ENCODE measurements at regions not wholly inside any gene's neighbourhood (a gene's known extent, or its start where the extent isn't known, plus 50 kb on each side); places are given as distances from the start of the nearest gene placed in this dataset.
A peak's percentile ranks its signal among the peaks of the same experiment; 100 is the strongest.

- H2AFZ ChIP-seq, result no peak overlapping the region
- no peaks in the 10 kb centered on the region for H3F3A ChIP-seq (ENCODE audit: insufficient read depth, low read depth)
- H3K36me3 ChIP-seq (ENCODE audit: low read depth), result no peaks in the 10 kb centered on the region
- intact Hi-C loops (cut with micrococcal nuclease; ENCODE audit: unreplicated experiment), result no loop called here
- no TSS peak for BruUV-seq (replicated peaks)
- no peaks in the 10 kb centered on the region for H3K27me3 ChIP-seq (ENCODE audit: insufficient read depth, low read depth)
- no peak overlapping the region for H3K4me2 ChIP-seq
- H3K27ac ChIP-seq, result no peak overlapping the region
- H3K9me2 ChIP-seq (ENCODE audit: insufficient read depth), result peaks cover 3% of the 10 kb centered on the region; the same call in 1 of the 2 replicates
- no peaks in the 10 kb centered on the region for H3K4me1 ChIP-seq (replicated peaks; ENCODE audit: insufficient read depth)
- H4K20me1 ChIP-seq (ENCODE audit: insufficient read depth), result no peaks in the 10 kb centered on the region
- H3K4me3 ChIP-seq, result no peak overlapping the region
- H3K9me3 ChIP-seq (ENCODE audit: insufficient read depth, low read depth), result no peaks in the 10 kb centered on the region
- H3K79me2 ChIP-seq (ENCODE audit: low read depth), result no peaks in the 10 kb centered on the region
- ChIA-PET CTCF (no interaction called here), POLR2A (ENCODE audit: unreplicated experiment) (interaction anchor here (0.6 kb wide), 1 partner anchor 29 kb away, joined by 3 read pairs; no protein-coding TSS in a partner anchor)
- no peak for DNase-seq
- TF ChIP-seq EZH2 (IDR thresholded peaks at IDR 0.05; ENCODE audit: low read depth) (no peak), CTCF (conservative IDR thresholded peaks at IDR 0.05) (no peak)
Measured at GRCh38 chr9:81480828-81481604, 208.3 kb downstream of the TLE1 start.

GRCh38 chr9:81479573-81479972, 209.8 kb downstream of the TLE1 start:
- Histone ChIP-seq H3K27me3 (ENCODE audit: insufficient read depth, low read depth) (no peaks in the 10 kb centered on the region), H3K79me2 (ENCODE audit: low read depth) (no peaks in the 10 kb centered on the region), H3K9me3 (ENCODE audit: insufficient read depth, low read depth) (no peaks in the 10 kb centered on the region), H3K4me2 (no peak overlapping the region), H3K4me1 (replicated peaks; ENCODE audit: insufficient read depth) (no peaks in the 10 kb centered on the region), H3F3A (ENCODE audit: insufficient read depth, low read depth) (no peaks in the 10 kb centered on the region), H3K9me2 (ENCODE audit: insufficient read depth) (peaks cover 3% of the 10 kb centered on the region; the same call in 1 of the 2 replicates), H3K36me3 (ENCODE audit: low read depth) (no peaks in the 10 kb centered on the region), H2AFZ (no peak overlapping the region), H4K20me1 (ENCODE audit: insufficient read depth) (no peaks in the 10 kb centered on the region), H3K27ac (no peak overlapping the region), H3K4me3 (no peak overlapping the region)
- intact Hi-C loops (cut with micrococcal nuclease; ENCODE audit: unreplicated experiment), result no loop called here
- TF ChIP-seq EZH2 (IDR thresholded peaks at IDR 0.05; ENCODE audit: low read depth), result no peak
- TF ChIP-seq CTCF (conservative IDR thresholded peaks at IDR 0.05), result no peak
- ChIA-PET POLR2A (ENCODE audit: unreplicated experiment) (no interaction called here), CTCF (no interaction called here)
- no TSS peak for BruUV-seq (replicated peaks)
- DNase-seq, result no peak

- CTCF ChIA-PET, result no interaction called here
- Histone ChIP-seq H4K20me1 (ENCODE audit: insufficient read depth) (no peaks in the 10 kb centered on the region), H3K4me1 (replicated peaks; ENCODE audit: insufficient read depth) (no peaks in the 10 kb centered on the region), H3K4me3 (no peak overlapping the region), H3K27me3 (ENCODE audit: insufficient read depth, low read depth) (no peaks in the 10 kb centered on the region), H3K9me2 (ENCODE audit: insufficient read depth) (peaks cover 3% of the 10 kb centered on the region; the same call in 1 of the 2 replicates), H3K9me3 (ENCODE audit: insufficient read depth, low read depth) (no peaks in the 10 kb centered on the region), H3K4me2 (no peak overlapping the region), H2AFZ (0 out of 2 replicates have a peak overlapping the region, but pooled peaks have one; percentile 48), H3K36me3 (ENCODE audit: low read depth) (no peaks in the 10 kb centered on the region), H3K79me2 (ENCODE audit: low read depth) (no peaks in the 10 kb centered on the region), H3F3A (ENCODE audit: insufficient read depth, low read depth) (no peaks in the 10 kb centered on the region), H3K27ac (no peak overlapping the region)
- intact Hi-C loops (cut with micrococcal nuclease; ENCODE audit: unreplicated experiment), result no loop called here
- DNase-seq, result no peak
- no TSS peak for BruUV-seq (replicated peaks)
- POLR2A ChIA-PET (ENCODE audit: unreplicated experiment), result no interaction called here
- TF ChIP-seq CTCF (conservative IDR thresholded peaks at IDR 0.05), result no peak
- no peak for TF ChIP-seq EZH2 (IDR thresholded peaks at IDR 0.05; ENCODE audit: low read depth)
Measured at GRCh38 chr9:81477669-81478068, 211.7 kb downstream of the TLE1 start.
